Islet precursor cell (in vitro differentiated cells): ENCODE measurements at regions not wholly inside any gene's neighbourhood (a gene's known extent, or its start where the extent isn't known, plus 50 kb on each side); places are given as distances from the start of the nearest gene placed in this dataset.

ENCODE experiments used
- DNase-seq: peaks from one replicate; pipeline ENCODE4 v3.0.0-alpha.2; 2018

DNA sequence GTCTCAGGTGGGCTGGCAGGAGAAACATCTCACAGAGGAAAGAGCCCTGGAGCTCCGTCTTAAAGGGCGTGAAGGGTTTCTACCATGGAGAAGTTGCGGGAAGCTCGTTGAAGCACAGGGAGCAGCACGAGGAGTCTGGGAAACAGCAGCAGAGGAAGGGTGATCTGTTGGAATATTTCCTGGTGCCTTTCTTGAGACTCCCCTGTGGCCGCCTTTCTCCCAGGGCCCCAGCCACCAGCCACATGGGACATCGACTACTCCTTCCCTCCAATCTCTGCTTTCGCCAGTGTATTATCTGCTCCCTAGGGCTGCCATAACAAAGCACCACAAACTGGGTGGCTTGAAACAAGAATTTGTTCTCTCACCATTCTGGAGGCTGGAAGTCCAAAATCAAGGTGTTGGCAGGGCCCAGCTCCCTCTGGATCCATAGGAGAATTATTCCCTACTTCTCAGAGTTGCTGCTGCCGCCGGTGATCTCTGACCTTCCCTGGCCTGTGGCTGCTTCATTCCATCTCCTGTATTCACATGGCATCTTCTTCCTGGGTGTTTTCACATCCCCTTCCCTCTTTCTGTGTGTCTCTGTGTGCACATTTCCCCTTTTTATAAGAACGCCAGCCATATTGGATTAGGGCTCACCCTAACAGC is 152.8 kb upstream of the GSC start:
- no peak for DNase-seq

GRCh38 chr14:94921882-94922585 is 152.1 kb upstream of the GSC start:
- DNase-seq: peak; percentile 38

DNA sequence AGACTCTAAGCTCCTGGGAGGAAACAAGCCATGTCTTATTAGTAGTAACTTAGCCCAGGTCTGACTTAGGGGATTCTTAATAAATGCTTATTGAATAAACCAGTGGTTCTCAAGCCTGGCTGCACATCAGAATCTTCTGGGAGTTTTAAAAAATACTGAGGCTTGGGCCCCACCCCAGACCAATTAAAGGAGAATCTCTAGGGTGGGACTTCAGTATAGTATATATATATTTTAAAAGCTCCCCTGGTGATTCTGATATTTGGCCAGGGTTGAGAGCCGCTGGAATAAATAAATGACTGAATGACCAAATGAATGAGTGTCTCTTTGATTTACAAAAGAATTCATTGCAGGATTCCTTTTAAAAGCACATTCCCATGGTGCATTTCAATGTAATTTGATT is 151.5 kb upstream of the GSC start:
- DNase-seq: no peak

- peak; percentile 30 for DNase-seq
Observed at GRCh38 chr14:94919896-94920295, 150.0 kb upstream of the GSC start.

GRCh38 chr14:94918896-94919295 is 149.0 kb upstream of the GSC start:
- peak; percentile 80 for DNase-seq

- no peak for DNase-seq
Observed at GRCh38 chr14:94917041-94917600, 147.2 kb upstream of the GSC start.

DNA sequence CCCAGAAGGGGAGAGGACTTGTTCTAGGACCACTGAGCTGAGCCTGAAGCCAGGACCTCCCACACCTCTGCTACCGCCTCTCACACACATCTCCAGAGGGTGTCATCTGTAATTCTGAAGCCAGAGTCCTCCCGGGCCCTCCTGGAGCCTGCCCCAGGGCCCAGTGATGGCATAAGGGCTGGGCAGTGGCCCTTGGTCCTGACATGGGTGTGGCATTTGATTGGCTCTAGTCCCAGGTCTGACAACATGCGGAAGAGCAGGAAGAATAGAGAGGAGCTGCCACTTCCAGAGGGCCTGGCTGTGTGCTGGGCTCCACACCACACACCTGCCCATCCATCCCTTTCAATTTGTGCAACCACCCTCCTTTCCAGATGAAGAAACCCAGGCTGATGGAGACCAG is 144.3 kb upstream of the GSC start:
- DNase-seq: no peak

GRCh38 chr14:94907626-94908261 is 137.8 kb upstream of the GSC start:
- no peak for DNase-seq

DNA sequence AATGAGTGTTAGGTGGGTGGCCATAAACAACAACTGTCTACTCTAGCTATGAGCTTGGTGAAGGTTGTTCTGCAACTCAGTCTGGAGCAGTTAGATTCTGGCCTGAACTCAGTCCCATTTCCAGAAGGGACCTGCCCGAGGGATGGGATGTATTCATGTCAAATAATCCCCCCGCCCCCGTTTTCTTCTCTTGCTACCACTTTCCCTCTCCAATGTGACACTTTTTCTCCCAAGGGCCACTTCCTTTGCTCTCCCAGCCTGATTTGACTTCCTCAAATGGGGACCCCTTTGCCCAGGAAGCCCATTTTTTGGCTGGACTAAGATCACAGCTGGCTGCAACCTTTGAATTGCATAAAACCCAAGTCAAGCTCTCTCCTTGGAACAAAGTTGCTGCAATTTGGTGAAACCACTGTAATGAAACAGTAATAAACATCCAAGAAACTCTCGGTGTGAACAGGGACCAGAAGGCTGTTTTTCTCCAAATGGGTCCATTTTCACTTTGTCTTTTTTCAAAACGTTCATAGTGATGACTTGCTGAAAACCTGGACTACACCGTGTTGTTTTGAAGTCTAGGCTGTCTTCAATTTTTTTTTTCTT is 137.2 kb upstream of the GSC start:
- no peak for DNase-seq

GRCh38 chr14:94906577-94906976 is 136.7 kb upstream of the GSC start:
- no peak for DNase-seq

GRCh38 chr14:94904636-94905035 is 134.7 kb upstream of the GSC start:
- DNase-seq: no peak

DNA sequence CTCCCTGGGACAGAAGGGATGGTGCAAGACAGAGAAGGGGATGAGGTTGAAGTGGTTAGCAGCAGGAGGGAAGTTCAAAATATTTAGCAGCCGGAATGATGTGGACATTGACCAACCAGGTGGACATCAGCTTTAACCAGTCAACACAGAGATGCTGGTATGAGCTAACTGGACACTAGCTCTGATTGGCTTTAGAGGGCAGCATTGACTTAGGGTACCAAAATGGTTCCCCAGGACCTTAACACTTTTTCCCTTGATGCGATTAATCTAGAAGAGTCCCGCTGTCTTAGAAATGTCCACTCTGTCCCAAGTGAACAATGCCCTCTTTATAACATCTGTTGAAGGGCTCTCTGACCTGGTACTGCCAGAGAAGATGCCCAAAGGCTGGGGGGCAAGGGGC is 134.0 kb upstream of the GSC start:
- no peak for DNase-seq

GRCh38 chr14:94903338-94903737 is 133.4 kb upstream of the GSC start:
- no peak for DNase-seq

DNA sequence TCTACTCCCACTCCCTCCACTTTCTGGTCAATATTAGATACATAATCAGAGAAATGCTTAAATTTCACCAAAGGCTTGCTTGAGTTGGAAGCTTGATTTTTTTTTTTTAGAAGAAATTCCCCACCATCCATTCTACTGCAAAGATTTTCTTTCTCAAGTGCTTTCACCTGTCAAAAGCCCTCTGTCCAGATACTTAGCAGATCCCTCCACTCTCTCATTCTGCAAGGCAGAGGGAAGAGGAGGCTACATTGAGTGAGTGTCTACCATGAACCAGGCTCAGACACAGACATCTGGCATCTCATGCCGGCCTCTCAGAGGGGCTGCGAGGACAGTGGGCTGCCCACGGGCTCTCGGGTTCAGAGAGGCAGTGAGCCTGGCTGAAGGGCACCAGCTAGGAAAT is 127.6 kb upstream of the GSC start:
- DNase-seq: no peak

- no peak for DNase-seq
Observed at GRCh38 chr14:94897082-94897481, 127.2 kb upstream of the GSC start.

DNA sequence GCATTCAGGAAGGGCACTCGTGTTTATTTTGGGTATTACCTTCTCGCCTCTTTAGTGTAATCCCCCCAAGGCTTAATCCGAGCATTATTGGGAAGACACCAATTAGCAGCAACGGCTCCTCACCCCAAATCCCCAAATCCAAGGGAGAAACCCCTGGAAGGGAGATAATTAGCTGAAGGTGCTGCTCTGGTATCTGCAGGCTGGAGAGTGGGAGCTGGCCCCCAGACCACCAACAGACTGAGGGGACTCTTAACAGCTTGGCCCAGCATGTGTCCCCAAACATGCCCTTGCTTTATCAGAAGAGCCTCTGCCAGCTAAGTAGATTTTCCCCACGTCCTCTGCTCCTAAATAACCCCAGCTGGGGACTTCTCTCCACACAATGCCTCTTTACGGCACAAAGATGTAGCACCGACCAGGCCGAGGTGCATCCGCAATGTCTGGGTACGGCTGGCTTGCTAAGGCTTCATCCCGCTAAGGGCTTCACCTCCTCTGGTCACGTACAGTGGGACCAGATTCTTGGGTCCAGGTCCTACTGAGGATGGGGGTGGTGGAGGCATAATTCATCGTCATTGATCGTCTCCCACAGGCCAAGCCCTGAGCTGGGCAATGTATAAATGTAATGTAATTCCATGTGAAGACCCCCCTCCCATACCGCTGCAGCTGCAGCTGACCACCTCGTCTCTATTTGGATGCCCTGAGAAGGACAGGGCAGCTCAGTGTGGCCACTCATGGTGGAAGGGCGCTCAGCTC is 123.7 kb upstream of the GSC start:
- no peak for DNase-seq

DNA sequence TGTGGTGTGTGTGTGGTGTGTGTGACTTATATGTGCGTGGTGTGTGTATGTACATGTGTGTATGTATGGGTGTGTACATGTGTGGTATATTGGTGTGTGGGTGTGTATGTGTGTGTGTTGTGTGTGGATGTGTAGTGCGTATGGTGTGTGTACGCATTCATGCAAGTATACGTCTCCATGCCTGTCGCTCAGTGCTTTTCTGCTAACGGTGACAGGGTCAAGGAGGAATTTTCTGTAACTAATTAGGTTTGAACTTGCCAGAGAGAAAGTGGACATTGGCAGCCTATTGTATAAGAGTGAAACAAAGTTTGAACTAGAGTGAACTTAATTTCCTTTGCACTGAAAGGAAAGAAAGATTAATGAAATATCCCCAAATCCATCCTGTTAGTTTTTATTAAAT is 120.9 kb upstream of the GSC start:
- DNase-seq: no peak

- no peak for DNase-seq
Observed at GRCh38 chr14:94889520-94890312, 119.8 kb upstream of the GSC start.

- no peak for DNase-seq
Observed at GRCh38 chr14:94888121-94888520, 118.2 kb upstream of the GSC start.

DNA sequence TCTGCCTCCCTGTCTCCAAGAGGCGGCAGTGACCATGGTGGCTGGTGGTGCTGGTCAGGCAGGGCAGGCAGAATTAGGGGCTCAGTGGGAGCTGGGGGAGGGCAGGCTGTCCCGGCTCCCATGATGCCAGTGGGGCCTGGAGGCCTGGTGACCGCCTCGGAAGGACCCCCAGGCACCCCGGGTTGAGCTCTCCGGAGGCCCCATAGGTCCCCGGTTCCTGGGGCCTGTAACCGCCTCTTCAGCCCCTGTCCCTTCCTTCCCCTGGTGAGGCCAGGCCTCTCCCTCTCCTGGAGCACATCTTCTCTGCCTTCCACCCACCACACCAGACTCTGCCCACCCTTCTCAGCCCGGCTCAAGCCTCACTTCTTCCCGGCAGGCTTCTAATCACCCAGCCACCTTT is 117.7 kb upstream of the GSC start:
- DNase-seq: no peak

DNA sequence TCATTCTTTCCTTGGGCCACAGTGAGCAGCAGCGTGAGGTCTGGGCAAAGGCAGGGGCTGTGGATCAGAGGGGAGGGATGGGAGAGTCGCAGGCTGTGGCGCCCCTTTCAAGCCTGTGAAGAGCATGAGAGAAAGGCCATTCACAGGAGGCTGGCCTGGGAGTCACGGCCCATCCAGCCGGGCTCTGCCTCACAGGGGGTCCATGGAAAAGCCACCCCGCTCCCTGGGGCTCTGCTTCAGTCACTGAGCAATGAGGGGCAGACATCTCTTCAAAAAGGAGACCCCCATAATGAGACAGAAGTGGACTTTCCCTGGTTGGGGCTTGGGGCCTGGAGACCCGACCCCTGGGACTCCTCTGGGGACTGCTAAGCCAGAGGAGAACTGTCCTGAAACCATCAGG is 117.0 kb upstream of the GSC start:
- no peak for DNase-seq
